GM12878 (cell line): ENCODE measurements at regions not wholly inside any gene's neighbourhood (a gene's known extent, or its start where the extent isn't known, plus 50 kb on each side); places are given as distances from the start of the nearest gene placed in this dataset.

Source experiments
- BRCA1 ChIP-seq: IDR thresholded peaks from 2 replicates; pipeline ENCODE4 v1.6.1; 2011; ENCODE audit warnings: low read depth, low read length, improper control_type of control experiment
- MYC ChIP-seq: IDR thresholded peaks from 2 replicates; pipeline ENCODE4 v1.6.1; 2011; ENCODE audit warnings: mild to moderate bottlenecking, low read length, moderate library complexity, inconsistent platforms; ENCODE audit not compliant: insufficient read depth, insufficient replicate concordance, insufficient read length, severe bottlenecking
- POLR2A ChIP-seq: IDR thresholded peaks from 2 replicates; pipeline ENCODE4 v1.6.1; 2011; ENCODE audit warnings: low read depth, mild to moderate bottlenecking, low read length
- POLR2AphosphoS5 ChIP-seq: IDR thresholded peaks from 2 replicates; pipeline ENCODE4 v1.6.1; 2011; ENCODE audit warnings: mild to moderate bottlenecking, low read length, inconsistent platforms
- RBBP5 ChIP-seq: fragments of 200-600 bp; sonication (generic); conservative IDR thresholded peaks from 2 replicates; pipeline ENCODE4 v1.6.1; 2016
- SIN3A ChIP-seq: IDR thresholded peaks from 2 replicates; pipeline ENCODE4 v1.6.1; 2012; ENCODE audit warnings: low read depth, low read length, improper control_type of control experiment
- TCF12 ChIP-seq: IDR thresholded peaks from 2 replicates; pipeline ENCODE4 v1.6.1; 2011; ENCODE audit warnings: low read depth, mild to moderate bottlenecking, low read length

DNA sequence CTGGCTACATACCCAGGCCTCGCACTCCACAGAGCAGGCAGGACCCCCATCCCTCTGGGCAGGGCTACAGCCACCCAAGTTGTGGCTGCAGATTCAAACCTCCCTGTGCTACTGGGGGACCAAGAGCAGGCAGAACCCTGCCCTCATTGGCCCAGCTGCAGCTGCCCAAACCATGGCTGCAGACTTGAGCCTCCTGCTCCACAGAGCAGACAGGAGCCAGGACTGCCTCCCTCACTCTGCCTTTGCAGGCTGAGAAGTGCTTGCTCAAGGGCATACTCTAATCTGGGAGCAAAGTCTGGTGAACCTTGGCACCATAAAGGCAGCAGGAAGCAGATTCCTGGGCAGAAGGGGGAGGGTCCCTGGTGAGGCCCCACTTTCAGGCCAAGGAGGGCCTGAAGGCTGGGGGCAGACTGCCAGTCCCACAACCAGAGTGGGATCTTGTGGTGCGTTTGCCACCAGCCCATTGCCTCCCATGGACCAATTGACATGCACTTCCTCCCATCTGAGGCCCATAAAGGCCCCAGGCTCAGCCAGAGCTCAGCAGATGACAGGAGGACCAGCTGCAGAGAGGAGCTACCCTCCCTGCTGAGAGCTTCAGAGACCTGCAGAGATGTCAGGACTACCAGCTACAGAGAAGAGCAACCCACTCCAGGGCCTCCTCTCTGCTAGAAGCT is 64.2 kb upstream of the EPHA6 start:
- TF ChIP-seq MYC (no peak), BRCA1 (no peak), RBBP5 (no peak), SIN3A (no peak), TCF12 (no peak), POLR2A (no peak), POLR2AphosphoS5 (no peak)
